ENCODE measurements at regions not wholly inside any gene's neighbourhood (a gene's known extent, or its start where the extent isn't known, plus 50 kb on each side); places are given as distances from the start of the nearest gene placed in this dataset.
"Not testable (repeated sequence)": the region's sequence is repeated elsewhere in the genome, so short reads cannot be mapped to it uniquely, and the experiment has no call there.

- H3K4me3 ChIP-seq (ENCODE audit: extremely low read depth in 1 of 4, insufficient read depth in 2 of 4, low read depth in 3 of 4, low read length in 4 of 4); H3K27me3 ChIP-seq (replicated peaks in 1 of 4; ENCODE audit: control insufficient read depth in 3 of 4, extremely low read depth in 1 of 4, insufficient read depth in 3 of 4, low read length in 3 of 4); H4K8ac ChIP-seq (ENCODE audit: extremely low read depth, insufficient read depth, low read length); H2BK15ac ChIP-seq (ENCODE audit: low read length); H3K14ac ChIP-seq (ENCODE audit: insufficient read length); H3K4me2 ChIP-seq (ENCODE audit: insufficient read depth in 1 of 2, low read depth in 2 of 2, low read length in 2 of 2); H2AFZ ChIP-seq (ENCODE audit: low read length); H3K9ac ChIP-seq (replicated peaks in 1 of 4; ENCODE audit: extremely low read depth in 1 of 4, low read depth in 3 of 4, low read length in 3 of 4); H3K4ac ChIP-seq (replicated peaks; ENCODE audit: insufficient read length, low read depth, low read length); H3K36me3 ChIP-seq (ENCODE audit: control insufficient read depth in 2 of 4, insufficient read depth in 4 of 4, low read length in 3 of 4); H3K56ac ChIP-seq (replicated peaks; ENCODE audit: insufficient read length, low read depth, low read length); H3K18ac ChIP-seq (ENCODE audit: extremely low read depth, low read length); H2BK5ac ChIP-seq (ENCODE audit: low read depth, low read length); H2BK12ac ChIP-seq (ENCODE audit: low read depth, low read length); H4K91ac ChIP-seq (replicated peaks; ENCODE audit: insufficient read length, low read length); CTCF ChIA-PET (ENCODE audit: partially characterized antibody); H3K4me1 ChIP-seq (replicated peaks in 1 of 4; ENCODE audit: control insufficient read depth in 3 of 4, insufficient read depth in 4 of 4, low read length in 3 of 4); H2BK120ac ChIP-seq (replicated peaks; ENCODE audit: low read depth, low read length); H4K5ac ChIP-seq (ENCODE audit: insufficient read length, low read depth, low read length); DNase-seq (ENCODE audit: low read depth in 1 of 2, low spot score in 2 of 2); POLR2A ChIA-PET (ENCODE audit: partially characterized antibody); H3K9me3 ChIP-seq (ENCODE audit: insufficient read depth in 2 of 2, low read depth in 1 of 2, low read length in 1 of 2); H3K23ac ChIP-seq (ENCODE audit: insufficient read length); H3K27ac ChIP-seq (ENCODE audit: low read depth, low read length); FAIRE-seq; H3K23me2 ChIP-seq (ENCODE audit: low read depth, low read length); H2AK5ac ChIP-seq (ENCODE audit: low read depth, low read length); H3K79me2 ChIP-seq (ENCODE audit: control insufficient read depth in 1 of 2, insufficient read depth in 2 of 2, low read length in 2 of 2); H4K20me1 ChIP-seq (replicated peaks in 1 of 2; ENCODE audit: control insufficient read depth in 1 of 2, insufficient read depth in 2 of 2, low read length in 2 of 2); H2BK20ac ChIP-seq (ENCODE audit: low read length); H3K79me1 ChIP-seq (ENCODE audit: low read depth, low read length): not testable (repeated sequence)
- WGBS, 2 experiments (ENCODE audit: extremely low coverage in 1 of 2, insufficient coverage in 1 of 2, insufficient read length in 1 of 2, insufficient replicate concordance in 2 of 2, low coverage in 1 of 2, low lambda C conversion rate in 2 of 2, missing lambda C conversion rate in 1 of 2): 78% methylated on average over 3 of the region's 6 CpGs; no CpG with 5 or more reads in 1 of the 2 experiments
Measured at GRCh38 chr7:29674626-29675025, 111.0 kb downstream of the PRR15 start.

- H2BK12ac ChIP-seq (ENCODE audit: low read depth, low read length); H2BK20ac ChIP-seq (ENCODE audit: low read length); H2BK5ac ChIP-seq (ENCODE audit: low read depth, low read length); H4K91ac ChIP-seq (replicated peaks; ENCODE audit: insufficient read length, low read length); CTCF ChIA-PET (ENCODE audit: partially characterized antibody); H3K27me3 ChIP-seq (replicated peaks in 1 of 4; ENCODE audit: control insufficient read depth in 3 of 4, extremely low read depth in 1 of 4, insufficient read depth in 3 of 4, low read length in 3 of 4); H3K79me1 ChIP-seq (ENCODE audit: low read depth, low read length); POLR2A ChIA-PET (ENCODE audit: partially characterized antibody); DNase-seq (ENCODE audit: low read depth in 1 of 2, low spot score in 2 of 2); H3K18ac ChIP-seq (ENCODE audit: extremely low read depth, low read length); H3K56ac ChIP-seq (replicated peaks; ENCODE audit: insufficient read length, low read depth, low read length); H3K4ac ChIP-seq (replicated peaks; ENCODE audit: insufficient read length, low read depth, low read length); H3K79me2 ChIP-seq (ENCODE audit: control insufficient read depth in 1 of 2, insufficient read depth in 2 of 2, low read length in 2 of 2); H3K4me2 ChIP-seq (ENCODE audit: insufficient read depth in 1 of 2, low read depth in 2 of 2, low read length in 2 of 2); H3K36me3 ChIP-seq (ENCODE audit: control insufficient read depth in 2 of 4, insufficient read depth in 4 of 4, low read length in 3 of 4); H2BK15ac ChIP-seq (ENCODE audit: low read length); H3K23ac ChIP-seq (ENCODE audit: insufficient read length); H3K27ac ChIP-seq (ENCODE audit: low read depth, low read length); H4K20me1 ChIP-seq (replicated peaks in 1 of 2; ENCODE audit: control insufficient read depth in 1 of 2, insufficient read depth in 2 of 2, low read length in 2 of 2); H3K4me1 ChIP-seq (replicated peaks in 1 of 4; ENCODE audit: control insufficient read depth in 3 of 4, insufficient read depth in 4 of 4, low read length in 3 of 4); H3K9ac ChIP-seq (replicated peaks in 1 of 4; ENCODE audit: extremely low read depth in 1 of 4, low read depth in 3 of 4, low read length in 3 of 4); H3K9me3 ChIP-seq (ENCODE audit: insufficient read depth in 2 of 2, low read depth in 1 of 2, low read length in 1 of 2); H3K23me2 ChIP-seq (ENCODE audit: low read depth, low read length); H2BK120ac ChIP-seq (replicated peaks; ENCODE audit: low read depth, low read length); H4K5ac ChIP-seq (ENCODE audit: insufficient read length, low read depth, low read length); H2AK5ac ChIP-seq (ENCODE audit: low read depth, low read length); H2AFZ ChIP-seq (ENCODE audit: low read length); H3K4me3 ChIP-seq (ENCODE audit: extremely low read depth in 1 of 4, insufficient read depth in 2 of 4, low read depth in 3 of 4, low read length in 4 of 4); H3K14ac ChIP-seq (ENCODE audit: insufficient read length); H4K8ac ChIP-seq (ENCODE audit: extremely low read depth, insufficient read depth, low read length); FAIRE-seq: not testable (repeated sequence)
- WGBS, 2 experiments (ENCODE audit: extremely low coverage in 1 of 2, insufficient coverage in 1 of 2, insufficient read length in 1 of 2, insufficient replicate concordance in 2 of 2, low coverage in 1 of 2, low lambda C conversion rate in 2 of 2, missing lambda C conversion rate in 1 of 2): 93% methylated on average over 2 of the region's 2 CpGs; no CpG with 5 or more reads in 1 of the 2 experiments
Measured at GRCh38 chr7:29677254-29677653, 113.6 kb downstream of the PRR15 start.
